DND-41 (cell line): ENCODE measurements at regions not wholly inside any gene's neighbourhood (a gene's known extent, or its start where the extent isn't known, plus 50 kb on each side); places are given as distances from the start of the nearest gene placed in this dataset.
"Not testable (repeated sequence)": the region's sequence is repeated elsewhere in the genome, so short reads cannot be mapped to it uniquely, and the experiment has no call there.

ENCODE experiments used
- ATAC-seq: fragments of 200-7000 bp; cut with Tn5 transposase; 3 replicates; pipeline ENCODE4 v1.9.1; 2021; ENCODE audit warnings: low read depth; ENCODE audit not compliant: insufficient read depth
- DNase-seq: peaks from one replicate; pipeline ENCODE4 v3.0.0-alpha.2; 2020
- H2AFZ ChIP-seq: 2 replicates; pipeline ENCODE4 v1.6.0; 2012; ENCODE audit warnings: low read depth, low read length
- H3K27ac ChIP-seq: 2 replicates; pipeline ENCODE4 v1.5.1; 2012; ENCODE audit warnings: low read length, inconsistent platforms
- H3K27me3 ChIP-seq: fragments of 200-600 bp; sonication (generic); 2 replicates; pipeline ENCODE4 v1.6.0; 2012; ENCODE audit warnings: low read length, mild to moderate bottlenecking, inconsistent platforms; ENCODE audit not compliant: insufficient read depth, poor library complexity
- H3K36me3 ChIP-seq: 2 replicates; pipeline ENCODE4 v1.5.1; 2012; ENCODE audit warnings: low read length, inconsistent platforms; ENCODE audit not compliant: insufficient read depth
- H3K4me1 ChIP-seq: 2 replicates; pipeline ENCODE4 v1.5.1; 2012; ENCODE audit warnings: mild to moderate bottlenecking, low read length; ENCODE audit not compliant: insufficient read depth
- H3K4me2 ChIP-seq: 2 replicates; pipeline ENCODE4 v1.6.0; 2012; ENCODE audit warnings: mild to moderate bottlenecking, moderate library complexity, low read length, inconsistent platforms; ENCODE audit not compliant: insufficient read depth
- H3K4me3 ChIP-seq, 2 experiments: fragments of 200-600 bp in 1 of 2; shearing (Covaris generic) in 1 of 2; 2 replicates each; pipeline ENCODE4 v1.5.1; 2012 to 2016; ENCODE audit warnings: inconsistent platforms in 2 of 2, low read length in 2 of 2, mild to moderate bottlenecking in 2 of 2, low read depth in 1 of 2, moderate library complexity in 1 of 2
- H3K79me2 ChIP-seq: 2 replicates; pipeline ENCODE4 v1.6.0; 2012; ENCODE audit warnings: low read length, inconsistent platforms; ENCODE audit not compliant: insufficient read depth
- H3K9ac ChIP-seq: 2 replicates; pipeline ENCODE4 v1.6.0; 2012; ENCODE audit warnings: low read depth, mild to moderate bottlenecking, inconsistent platforms, low read length, moderate library complexity
- H3K9me3 ChIP-seq: 2 replicates; pipeline ENCODE4 v1.5.1; 2012; ENCODE audit warnings: low read length, moderate library complexity, mild to moderate bottlenecking, inconsistent platforms; ENCODE audit not compliant: insufficient read depth, severe bottlenecking
- H4K20me1 ChIP-seq: 2 replicates; pipeline ENCODE4 v1.6.0; 2012; ENCODE audit warnings: low read length; ENCODE audit not compliant: insufficient read depth
- CTCF ChIP-seq: IDR thresholded peaks from 2 replicates; pipeline ENCODE4 v1.5.1; 2012; ENCODE audit warnings: borderline replicate concordance, low read length, moderate library complexity, mild to moderate bottlenecking; ENCODE audit not compliant: poor library complexity, severe bottlenecking; ENCODE audit errors: extremely low read depth
- EZH2 ChIP-seq: IDR thresholded peaks from 3 replicates; pipeline ENCODE4 v1.6.1; 2012; ENCODE audit warnings: borderline replicate concordance, low read depth, mild to moderate bottlenecking, moderate library complexity, low read length, inconsistent platforms; ENCODE audit not compliant: severe bottlenecking

DNA sequence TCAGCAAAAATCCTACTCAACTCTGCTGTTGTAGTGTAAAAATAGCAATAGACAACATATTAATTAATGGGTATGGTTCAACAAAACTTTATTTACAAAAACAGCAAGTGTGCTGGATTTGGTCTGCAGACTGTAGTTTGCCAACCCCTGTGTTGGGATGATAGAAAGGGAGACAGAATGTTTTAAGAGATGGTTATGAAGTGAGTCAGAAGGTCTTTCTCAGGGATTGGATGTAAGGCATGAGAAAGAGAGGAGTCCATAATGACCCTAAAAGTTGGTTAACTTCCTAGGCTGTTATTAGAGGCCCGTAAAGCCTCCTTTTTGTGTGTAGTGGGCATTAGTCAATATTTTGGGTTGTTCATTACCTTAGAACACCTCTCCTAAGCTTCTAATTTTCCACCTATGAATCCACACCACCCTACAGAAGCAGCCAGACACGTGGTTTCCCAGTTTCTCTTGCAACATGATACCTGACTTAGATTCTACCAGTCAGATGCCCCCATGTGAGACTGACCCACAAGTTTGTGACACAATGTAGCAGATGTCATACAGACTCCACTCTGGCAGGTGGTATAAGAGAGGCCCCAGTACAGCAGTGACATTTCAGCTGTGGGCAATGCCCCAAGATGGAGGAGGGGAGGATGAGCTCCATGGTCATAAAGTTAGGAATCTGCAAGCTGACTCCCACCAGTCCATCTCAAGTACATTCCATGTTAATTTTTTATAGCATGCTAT is 1015.6 kb downstream of the KCNMA1 start:
- DNase-seq (no peak), ATAC-seq (no peak)
- Histone ChIP-seq H3K36me3 (no peaks in the 10 kb centered on the region), H3K79me2 (no peaks in the 10 kb centered on the region), H3K9me3 (no peaks in the 10 kb centered on the region), H2AFZ (no peak overlapping the region), H3K9ac (no peak overlapping the region), H3K27ac (no peak overlapping the region), H3K27me3 (no peaks in the 10 kb centered on the region), H3K4me1 (no peaks in the 10 kb centered on the region), H3K4me2 (no peak overlapping the region), H3K4me3 (no peak overlapping the region), H4K20me1 (no peaks in the 10 kb centered on the region)
- no peak for TF ChIP-seq CTCF
- no peak for TF ChIP-seq EZH2

GRCh38 chr10:76618641-76619040 is 1019.0 kb downstream of the KCNMA1 start:
- Histone ChIP-seq H2AFZ (no peak overlapping the region), H3K9ac (no peak overlapping the region), H3K27ac (no peak overlapping the region), H3K79me2 (no peaks in the 10 kb centered on the region), H3K4me1 (no peaks in the 10 kb centered on the region), H4K20me1 (no peaks in the 10 kb centered on the region), H3K36me3 (no peaks in the 10 kb centered on the region), H3K4me3 (no peak overlapping the region), H3K4me2 (no peak overlapping the region), H3K27me3 (no peaks in the 10 kb centered on the region), H3K9me3 (no peaks in the 10 kb centered on the region)
- no peak for DNase-seq
- ATAC-seq, result no peak
- TF ChIP-seq CTCF (no peak), EZH2 (no peak)

- Histone ChIP-seq H2AFZ (no peak overlapping the region), H3K4me3 (no peak overlapping the region), H3K4me1 (no peaks in the 10 kb centered on the region), H4K20me1 (no peaks in the 10 kb centered on the region), H3K27me3 (no peaks in the 10 kb centered on the region), H3K4me2 (no peak overlapping the region), H3K27ac (no peak overlapping the region), H3K9ac (no peak overlapping the region), H3K36me3 (no peaks in the 10 kb centered on the region), H3K9me3 (no peaks in the 10 kb centered on the region), H3K79me2 (no peaks in the 10 kb centered on the region)
- TF ChIP-seq CTCF (no peak), EZH2 (no peak)
- ATAC-seq, result no peak
- DNase-seq, result no peak
Observed at GRCh38 chr10:76618171-76618570, 1019.4 kb downstream of the KCNMA1 start.

GRCh38 chr10:76616666-76617065 is 1020.9 kb downstream of the KCNMA1 start:
- H3K27ac ChIP-seq, H3K4me3 ChIP-seq, H3K36me3 ChIP-seq, H3K9me3 ChIP-seq, DNase-seq, H3K79me2 ChIP-seq, H3K4me1 ChIP-seq, H4K20me1 ChIP-seq, ATAC-seq, H3K9ac ChIP-seq, H2AFZ ChIP-seq, H3K4me2 ChIP-seq, H3K27me3 ChIP-seq: not testable (repeated sequence)
